LNCaP clone FGC (cell line): ENCODE measurements at regions not wholly inside any gene's neighbourhood (a gene's known extent, or its start where the extent isn't known, plus 50 kb on each side); places are given as distances from the start of the nearest gene placed in this dataset.
"Not testable (repeated sequence)": the region's sequence is repeated elsewhere in the genome, so short reads cannot be mapped to it uniquely, and the experiment has no call there.

Experiments used
- DNase-seq: peaks from one replicate; pipeline ENCODE4 v3.0.0-alpha.2; 2011; ENCODE audit warnings: low read depth
- H3K4me3 ChIP-seq: 2 replicates; pipeline ENCODE4 v1.5.1; 2011; ENCODE audit warnings: mild to moderate bottlenecking, low read depth, low read length, control low read depth
- TF ChIP-seq, protein P1 (sequence below): IDR thresholded peaks from 2 replicates; pipeline ENCODE4 v1.5.1; 2012; ENCODE audit warnings: mild to moderate bottlenecking; ENCODE audit not compliant: control insufficient read depth, insufficient read depth; ENCODE audit errors: extremely low read depth

DNA sequence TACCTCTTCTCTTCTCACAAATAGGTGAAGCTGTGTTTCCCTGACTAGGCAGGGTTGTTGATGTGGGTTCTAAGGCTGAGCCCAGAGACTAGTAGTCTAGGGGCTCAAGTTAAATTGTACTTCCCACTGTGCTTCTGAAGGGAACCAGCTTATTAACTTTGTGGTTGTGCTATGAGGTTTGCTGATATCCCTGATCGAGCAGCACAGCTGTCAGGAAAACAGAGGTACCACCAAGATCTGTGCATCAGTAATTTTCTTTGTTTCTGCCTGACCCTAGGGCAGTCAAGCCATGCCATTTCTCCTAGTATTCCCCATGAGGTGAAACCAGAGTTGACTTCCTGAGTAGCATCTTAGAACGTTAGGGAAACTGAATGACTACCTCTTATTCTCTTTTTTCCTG, 853.8 kb upstream of the MIR17HG start:
- TF ChIP-seq, protein P1, sequence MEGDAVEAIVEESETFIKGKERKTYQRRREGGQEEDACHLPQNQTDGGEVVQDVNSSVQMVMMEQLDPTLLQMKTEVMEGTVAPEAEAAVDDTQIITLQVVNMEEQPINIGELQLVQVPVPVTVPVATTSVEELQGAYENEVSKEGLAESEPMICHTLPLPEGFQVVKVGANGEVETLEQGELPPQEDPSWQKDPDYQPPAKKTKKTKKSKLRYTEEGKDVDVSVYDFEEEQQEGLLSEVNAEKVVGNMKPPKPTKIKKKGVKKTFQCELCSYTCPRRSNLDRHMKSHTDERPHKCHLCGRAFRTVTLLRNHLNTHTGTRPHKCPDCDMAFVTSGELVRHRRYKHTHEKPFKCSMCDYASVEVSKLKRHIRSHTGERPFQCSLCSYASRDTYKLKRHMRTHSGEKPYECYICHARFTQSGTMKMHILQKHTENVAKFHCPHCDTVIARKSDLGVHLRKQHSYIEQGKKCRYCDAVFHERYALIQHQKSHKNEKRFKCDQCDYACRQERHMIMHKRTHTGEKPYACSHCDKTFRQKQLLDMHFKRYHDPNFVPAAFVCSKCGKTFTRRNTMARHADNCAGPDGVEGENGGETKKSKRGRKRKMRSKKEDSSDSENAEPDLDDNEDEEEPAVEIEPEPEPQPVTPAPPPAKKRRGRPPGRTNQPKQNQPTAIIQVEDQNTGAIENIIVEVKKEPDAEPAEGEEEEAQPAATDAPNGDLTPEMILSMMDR: no peak
- no peak overlapping the region for H3K4me3 ChIP-seq
- no peak for DNase-seq

DNA sequence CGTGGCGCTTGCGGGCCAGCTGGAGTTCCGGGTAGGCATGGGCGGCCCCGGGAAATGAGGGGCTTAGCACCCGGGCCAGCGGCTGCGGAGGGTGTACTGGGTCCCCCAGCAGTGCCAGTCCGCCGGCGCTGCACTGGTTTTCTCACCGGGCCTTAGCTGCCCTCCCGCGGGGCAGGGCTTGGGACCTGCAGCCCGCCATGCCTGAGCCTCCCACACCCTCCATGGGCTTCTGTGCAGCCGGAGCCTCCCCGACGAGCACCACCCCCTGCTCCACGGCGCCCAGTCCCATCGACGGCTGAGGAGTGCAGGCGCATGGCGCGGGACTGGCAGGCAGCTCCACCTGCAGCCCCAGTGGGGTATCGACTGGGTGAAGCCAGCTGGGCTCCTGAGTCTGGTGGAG, 852.6 kb upstream of the MIR17HG start:
- not testable (repeated sequence) for H3K4me3 ChIP-seq, DNase-seq

DNA sequence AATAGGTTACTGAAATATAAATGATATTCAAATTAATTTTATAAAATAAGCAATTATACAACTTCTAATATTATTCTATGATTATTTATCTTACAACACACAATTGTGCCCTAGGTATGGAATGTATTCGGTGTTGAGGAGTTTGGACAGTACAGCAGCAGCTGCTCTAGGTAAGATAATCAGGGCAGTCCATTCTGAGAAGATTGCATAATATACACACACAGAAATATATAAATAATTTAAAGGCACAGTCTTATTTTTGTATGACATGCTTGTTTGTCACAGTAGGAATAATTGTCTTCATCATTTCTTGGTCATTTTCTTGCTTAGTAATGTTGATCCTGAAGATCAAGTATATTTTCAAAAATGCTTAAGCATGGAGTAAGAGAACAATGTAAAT, 849.4 kb upstream of the MIR17HG start:
- TF ChIP-seq, protein P1: no peak
- H3K4me3 ChIP-seq: no peak overlapping the region
- no peak for DNase-seq

DNA sequence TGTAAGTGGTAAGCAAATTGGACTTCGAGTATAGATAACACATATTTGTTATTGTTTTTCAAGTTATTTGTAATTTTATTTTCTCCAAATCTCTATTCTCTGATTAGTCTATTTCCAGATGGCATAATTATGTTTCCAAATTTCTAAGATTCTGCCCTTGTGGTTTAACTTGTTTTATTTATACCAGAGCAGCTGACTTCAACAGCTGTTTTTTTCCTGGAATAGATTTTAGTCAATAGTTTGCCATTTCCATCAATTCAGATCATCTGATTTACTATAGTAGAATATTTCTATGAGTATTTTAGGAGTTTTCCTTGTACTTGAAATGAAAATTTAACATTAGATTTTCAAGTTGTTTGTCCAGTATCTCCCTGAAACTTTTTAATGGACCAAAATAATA, 848.7 kb upstream of the MIR17HG start:
- TF ChIP-seq, protein P1: no peak
- no peak for DNase-seq

DNA sequence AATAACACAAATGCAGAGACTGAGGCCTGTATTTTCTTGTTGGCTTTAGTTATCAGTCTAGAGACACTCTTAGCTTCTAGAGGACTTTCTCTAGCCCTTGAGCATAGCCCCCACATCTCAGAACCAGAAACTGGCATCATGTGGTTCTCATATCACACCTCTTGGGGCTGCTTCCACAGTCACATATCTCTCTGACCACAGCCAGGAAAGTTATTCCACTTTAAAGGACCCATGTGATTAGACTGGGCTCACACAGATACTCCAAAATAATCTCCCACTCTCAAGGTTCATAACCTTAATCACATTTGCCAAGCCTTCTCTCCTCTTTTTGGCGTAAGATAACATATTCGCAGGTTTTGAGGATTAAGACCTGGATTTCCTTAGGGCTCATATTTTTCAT, 846.9 kb upstream of the MIR17HG start:
- TF ChIP-seq, protein P1: no peak
- DNase-seq: no peak
- H3K4me3 ChIP-seq: no peak overlapping the region

More for the DNA sequence above, 848.7 kb upstream of the MIR17HG start:
- H3K4me3 ChIP-seq: no peak overlapping the region

DNA sequence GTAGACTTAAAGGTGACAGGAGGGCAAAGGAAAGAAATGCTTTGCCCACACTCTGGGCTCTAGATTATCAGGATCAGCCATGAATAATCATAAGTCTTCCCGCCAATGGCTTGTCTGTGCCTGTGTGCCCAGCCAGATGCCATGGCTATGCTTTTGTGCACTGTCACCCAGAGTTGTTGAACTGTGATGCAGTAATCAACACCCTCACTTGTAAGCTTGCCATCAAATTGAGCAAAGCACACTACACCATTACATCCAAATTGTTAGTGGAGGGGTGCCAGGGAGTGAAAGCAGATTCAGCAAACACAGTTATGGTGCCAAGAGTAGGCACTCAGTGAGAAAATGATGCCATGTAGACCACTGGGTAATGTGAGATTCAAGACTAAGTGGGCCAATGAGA, 845.3 kb upstream of the MIR17HG start:
- H3K4me3 ChIP-seq: no peak overlapping the region
- TF ChIP-seq, protein P1: no peak
- no peak for DNase-seq

DNA sequence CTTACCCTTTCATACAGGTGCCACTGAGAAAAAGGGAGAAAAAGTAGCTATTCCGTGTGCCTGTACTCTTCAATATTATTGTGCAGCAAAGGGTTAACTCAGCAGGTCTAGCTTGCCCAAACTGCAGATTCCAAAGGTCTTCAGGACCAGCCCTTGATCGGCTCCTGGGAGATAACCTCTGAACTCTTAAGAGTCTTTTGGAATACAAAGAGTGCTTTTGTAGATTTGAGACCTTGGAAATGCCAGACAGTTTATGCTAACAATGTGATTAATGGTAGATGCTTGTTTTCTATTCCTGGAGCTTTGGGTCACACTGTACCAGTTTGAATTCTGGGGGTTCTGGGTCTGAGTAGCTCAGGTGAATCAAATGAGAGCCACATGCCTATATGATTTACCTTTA, 844.7 kb upstream of the MIR17HG start:
- DNase-seq: no peak
- H3K4me3 ChIP-seq: no peak overlapping the region
- TF ChIP-seq, protein P1: no peak
